ENCODE measurements at regions not wholly inside any gene's neighbourhood (a gene's known extent, or its start where the extent isn't known, plus 50 kb on each side); places are given as distances from the start of the nearest gene placed in this dataset.
"Not testable (repeated sequence)": the region's sequence is repeated elsewhere in the genome, so short reads cannot be mapped to it uniquely, and the experiment has no call there.

DNA sequence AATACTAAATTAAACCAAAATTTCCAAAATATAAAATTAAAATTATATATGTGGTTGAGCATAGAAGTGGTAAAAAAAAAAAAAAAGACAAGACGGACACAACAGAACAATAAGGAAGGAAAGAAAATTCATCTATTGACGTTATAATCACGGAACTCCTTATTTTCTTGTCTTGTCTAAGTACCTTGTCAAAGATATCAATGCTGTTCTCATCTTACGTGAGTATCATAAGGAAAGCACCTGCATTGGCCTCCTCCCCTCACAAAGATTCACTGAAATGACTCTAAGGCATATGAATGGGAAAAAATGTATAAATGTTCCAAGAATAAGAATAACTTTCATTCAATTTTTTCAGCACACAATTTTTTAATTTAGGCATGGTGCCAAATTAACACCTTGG, 135.4 kb downstream of the PPP1R3A start:
- no peak for DNase-seq (ENCODE audit: low read depth)

DNA sequence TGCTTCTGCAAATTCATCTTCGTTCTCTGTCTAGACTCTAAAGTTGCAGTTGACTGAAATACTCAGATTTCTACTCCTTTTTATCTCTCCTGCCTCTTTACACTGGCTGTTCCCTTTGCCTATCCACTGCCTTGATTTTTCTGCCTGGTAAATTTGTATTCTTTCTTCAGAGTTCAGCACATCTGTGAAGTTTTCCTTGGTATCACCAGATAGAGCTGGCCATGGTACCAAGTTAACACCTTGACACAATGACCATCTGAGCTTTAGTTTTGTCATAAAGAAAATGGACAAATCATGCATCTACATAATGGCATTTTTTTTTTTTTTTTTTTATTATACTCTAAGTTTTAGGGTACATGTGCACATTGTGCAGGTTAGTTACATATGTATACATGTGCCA, 143.0 kb downstream of the PPP1R3A start:
- no peak for DNase-seq (ENCODE audit: low read depth)

DNA sequence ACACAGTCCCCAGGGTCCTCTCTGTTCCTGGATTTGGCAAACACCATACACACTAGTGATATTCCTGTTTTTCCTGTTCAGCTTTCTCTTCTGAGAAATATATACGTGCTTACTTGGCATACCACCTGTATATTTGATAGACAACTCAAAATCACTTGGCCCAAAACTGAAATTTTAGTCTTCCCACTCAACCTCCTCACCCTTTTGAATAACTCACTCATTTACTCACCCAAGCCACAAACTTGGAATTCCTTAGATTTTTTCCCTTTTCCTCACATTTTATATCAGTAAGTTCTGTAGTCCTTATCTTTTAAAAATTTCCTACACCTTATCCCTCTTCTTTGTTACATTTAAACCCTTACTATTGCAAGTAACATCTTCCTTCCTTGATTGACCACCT, 143.4 kb downstream of the PPP1R3A start:
- DNase-seq (ENCODE audit: low read depth), result no peak

GRCh38 chr7:113774182-113774807, 144.5 kb downstream of the PPP1R3A start:
- DNase-seq (ENCODE audit: low read depth), result no peak

- no peak for DNase-seq (ENCODE audit: low read depth)
Observed at GRCh38 chr7:113770146-113770738, 148.6 kb downstream of the PPP1R3A start.

DNA sequence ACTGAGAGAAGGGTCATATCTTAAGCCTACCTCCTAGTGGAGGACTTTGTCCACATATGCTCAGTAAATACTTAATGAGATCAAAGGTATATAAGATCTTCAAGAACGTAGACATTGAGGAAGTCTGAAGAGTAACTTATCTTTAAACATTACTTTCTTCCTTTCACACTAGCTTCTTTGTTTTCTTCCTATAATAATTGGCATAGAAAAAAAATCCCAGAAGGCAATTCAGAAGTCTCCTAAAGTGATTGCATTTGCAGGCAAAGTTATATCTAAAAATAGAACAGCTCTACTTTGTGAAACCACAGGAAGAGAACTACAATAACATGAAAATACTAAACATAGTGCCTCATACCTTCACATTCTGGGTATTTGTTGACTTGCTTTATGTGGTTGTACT, 150.4 kb downstream of the PPP1R3A start:
- DNase-seq (ENCODE audit: low read depth), result no peak

GRCh38 chr7:113764401-113765035, 154.3 kb downstream of the PPP1R3A start:
- DNase-seq (ENCODE audit: low read depth), result no peak

DNA sequence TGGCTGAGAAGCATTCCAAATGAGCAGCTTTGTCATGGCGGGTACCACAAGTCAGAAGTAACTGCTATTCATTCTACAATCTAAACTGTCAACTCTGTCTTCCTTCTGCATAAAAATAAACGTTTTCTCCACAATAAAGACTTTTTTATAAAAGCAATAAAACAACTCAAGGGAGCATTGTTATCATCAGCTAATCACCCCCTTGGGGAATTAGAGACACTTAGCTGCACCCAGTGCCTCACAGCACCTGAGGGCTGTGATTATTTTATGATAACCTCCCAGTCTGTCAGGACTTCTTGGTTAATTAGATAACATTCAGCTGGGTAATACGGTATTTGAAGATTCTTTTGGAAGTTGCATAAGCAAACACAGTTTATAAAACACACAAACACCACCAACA, 155.6 kb downstream of the PPP1R3A start:
- no peak for DNase-seq (ENCODE audit: low read depth)

GRCh38 chr7:113756250-113756649, 162.6 kb downstream of the PPP1R3A start:
- DNase-seq (ENCODE audit: low read depth), result no peak

GRCh38 chr7:113752689-113753088, 166.1 kb downstream of the PPP1R3A start:
- no peak for DNase-seq (ENCODE audit: low read depth)

DNA sequence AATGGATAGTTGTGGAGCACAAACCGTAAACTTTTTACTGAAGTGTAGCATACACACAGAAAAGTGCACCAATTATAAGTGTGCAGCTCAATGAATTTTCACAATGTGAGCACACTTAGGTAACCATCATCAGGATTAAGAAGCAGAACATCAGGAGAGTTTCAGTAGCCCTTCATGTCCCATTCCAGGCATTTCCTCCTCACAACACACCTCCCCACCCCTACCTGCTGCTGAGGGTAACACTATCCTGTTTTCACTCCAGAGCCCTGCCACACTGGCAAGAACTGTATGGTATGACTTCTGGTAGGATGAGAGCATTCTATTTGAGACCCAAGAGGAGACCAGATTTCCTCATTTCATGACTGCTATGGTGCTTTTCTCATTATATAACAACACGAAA, 166.5 kb downstream of the PPP1R3A start:
- no peak for DNase-seq (ENCODE audit: low read depth)

DNA sequence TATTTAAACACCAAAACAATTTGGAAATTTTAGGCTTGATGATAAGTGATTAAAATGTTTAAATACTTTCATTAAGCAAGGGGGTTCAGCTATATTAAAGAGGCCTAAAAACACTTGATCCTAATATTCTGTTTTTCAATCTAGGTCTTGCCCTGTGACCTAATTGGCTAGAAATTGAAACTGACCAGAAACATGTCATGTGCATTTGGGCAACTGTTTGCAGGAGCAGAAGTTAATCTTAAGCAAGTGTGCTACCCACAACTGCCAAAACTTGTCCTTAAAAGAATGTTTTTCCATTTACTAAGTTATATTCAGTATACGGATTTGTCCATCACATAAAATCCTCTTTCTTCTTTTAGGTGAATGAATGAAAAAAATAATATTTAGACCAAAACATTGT, 167.3 kb downstream of the PPP1R3A start:
- no peak for DNase-seq (ENCODE audit: low read depth)

DNA sequence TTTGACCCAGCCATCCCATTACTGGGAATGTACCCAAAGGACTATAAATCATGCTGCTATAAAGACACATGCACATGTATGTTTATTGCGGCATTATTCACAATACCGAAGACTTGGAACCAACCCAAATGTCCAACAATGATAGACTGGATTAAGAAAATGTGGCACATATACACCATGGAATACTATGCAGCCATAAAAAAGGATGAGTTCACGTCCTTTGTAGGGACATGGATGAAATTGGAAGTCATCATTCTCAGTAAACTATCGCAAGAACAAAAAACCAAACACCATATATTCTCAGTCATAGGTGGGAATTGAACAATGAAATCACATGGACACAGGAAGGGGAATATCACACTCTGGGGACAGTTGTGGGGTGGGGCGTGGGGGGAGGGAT, 170.4 kb downstream of the PPP1R3A start:
- DNase-seq (ENCODE audit: low read depth), result not testable (repeated sequence)

DNA sequence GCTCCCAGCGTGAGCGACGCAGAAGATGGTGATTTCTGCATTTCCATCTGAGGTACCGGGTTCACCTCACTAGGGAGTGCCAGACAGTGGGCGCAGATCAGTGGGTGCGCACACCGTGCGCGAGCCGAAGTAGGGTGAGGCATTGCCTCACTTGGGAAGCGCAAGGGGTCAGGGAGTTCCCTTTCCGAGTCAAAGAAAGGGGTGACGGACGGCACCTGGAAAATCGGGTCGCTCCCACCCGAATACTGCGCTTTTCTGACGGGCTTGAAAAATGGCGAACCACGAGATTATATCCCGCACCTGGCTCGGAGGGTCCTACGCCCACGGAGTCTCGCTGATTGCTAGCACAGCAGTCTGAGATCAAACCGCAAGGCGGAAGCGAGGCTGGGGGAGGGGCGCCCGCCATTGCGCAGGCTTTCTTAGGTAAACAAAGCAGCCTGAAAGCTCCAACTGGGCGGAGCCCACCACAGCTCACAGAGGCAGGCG, 175.8 kb downstream of the PPP1R3A start:
- not testable (repeated sequence) for DNase-seq (ENCODE audit: low read depth)

DNA sequence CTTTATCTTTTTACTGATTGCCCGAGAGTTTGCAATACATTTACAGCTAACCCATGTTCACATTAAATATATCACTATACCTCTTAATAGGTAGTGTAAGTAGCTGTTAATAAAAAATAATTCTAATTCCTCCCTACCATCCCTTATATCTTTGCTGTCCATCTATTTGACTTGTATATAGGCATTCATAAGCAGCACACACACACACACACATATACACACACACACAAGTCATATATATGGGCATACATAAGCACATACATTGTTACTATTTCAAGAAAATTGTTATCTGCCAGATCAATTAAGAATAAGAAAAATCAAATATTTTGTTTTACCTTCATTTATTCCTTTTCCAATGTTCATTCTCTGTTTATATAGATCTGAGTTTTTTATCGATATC, 176.4 kb downstream of the PPP1R3A start:
- DNase-seq (ENCODE audit: low read depth), result no peak

DNA sequence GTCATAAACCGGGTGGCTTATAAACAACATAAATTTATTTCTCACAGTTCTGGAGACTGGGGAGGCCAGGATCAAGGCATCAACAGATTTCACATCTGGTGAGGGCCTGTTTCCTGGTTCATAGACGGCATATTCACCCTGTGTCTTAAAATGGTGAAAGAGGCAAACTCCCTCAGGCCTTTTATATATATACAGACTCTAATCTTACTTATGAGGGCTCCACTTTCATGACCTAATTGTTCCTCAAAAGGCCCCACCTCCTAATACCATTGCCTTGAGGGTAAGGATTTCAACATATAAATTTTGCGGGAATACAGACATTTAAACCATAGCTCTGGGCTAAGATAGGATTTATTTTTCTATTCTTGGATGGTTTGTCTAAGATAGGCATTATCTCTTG, 187.2 kb downstream of the PPP1R3A start:
- DNase-seq (ENCODE audit: low read depth), result no peak

DNA sequence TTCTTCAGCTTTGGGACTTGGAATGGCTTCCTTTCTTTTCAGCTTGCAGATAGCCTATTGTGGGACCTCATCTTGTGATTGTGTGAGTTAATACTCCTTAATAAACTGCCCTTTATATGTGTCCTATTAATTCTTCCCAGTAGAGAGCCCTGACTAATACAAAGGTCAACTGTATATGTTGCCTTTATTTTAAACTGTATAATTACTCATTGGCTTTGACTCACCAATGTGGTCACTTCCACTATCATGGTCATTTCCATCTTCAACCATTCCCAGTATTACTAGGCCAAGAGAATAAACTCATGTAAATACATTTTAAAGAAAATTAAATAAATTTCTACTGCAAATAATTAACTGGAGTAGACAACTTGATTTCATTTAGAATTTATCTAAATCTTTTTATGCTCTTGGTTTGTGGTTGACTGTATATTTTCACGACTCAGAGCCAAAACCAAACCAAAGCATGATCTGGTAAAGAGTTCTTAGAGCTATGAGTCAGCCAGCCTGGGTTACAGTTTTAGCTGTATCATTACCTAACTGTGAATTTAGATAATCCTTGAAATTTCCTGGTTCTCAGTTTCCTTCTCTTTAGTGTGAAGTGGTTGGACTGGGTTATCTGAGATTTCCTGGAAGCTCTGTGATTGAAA, 188.4 kb downstream of the PPP1R3A start:
- DNase-seq (ENCODE audit: low read depth), result no peak

- DNase-seq (ENCODE audit: low read depth), result no peak
Observed at GRCh38 chr7:113727486-113727885, 191.3 kb downstream of the PPP1R3A start.

GRCh38 chr7:113722006-113722405, 196.8 kb downstream of the PPP1R3A start:
- no peak for DNase-seq (ENCODE audit: low read depth)

GRCh38 chr7:113717739-113718138, 201.1 kb downstream of the PPP1R3A start:
- no peak for DNase-seq (ENCODE audit: low read depth)

GRCh38 chr7:113715981-113716856, 202.6 kb downstream of the PPP1R3A start:
- DNase-seq (ENCODE audit: low read depth), result no peak

DNA sequence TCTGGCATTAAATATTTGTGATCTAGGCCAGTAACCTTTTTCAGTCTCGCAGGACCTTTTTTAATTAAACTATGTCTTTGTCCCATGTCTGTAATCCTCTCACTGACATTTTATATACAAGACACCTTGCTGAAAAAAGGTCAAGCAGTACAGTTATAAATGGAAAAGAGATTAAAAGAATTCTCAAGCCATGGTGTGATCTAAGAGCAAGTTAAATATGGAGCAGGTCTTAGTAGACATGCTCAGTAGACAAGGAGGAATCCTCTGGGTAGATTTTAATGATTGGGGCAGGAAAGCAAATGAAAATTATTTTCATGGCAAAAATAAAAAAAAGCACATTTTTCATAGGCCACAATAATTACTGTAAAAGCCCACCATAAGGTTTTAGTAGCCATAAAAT, 203.5 kb downstream of the PPP1R3A start:
- DNase-seq (ENCODE audit: low read depth), result no peak
